H1 (cell line): ENCODE measurements at regions not wholly inside any gene's neighbourhood (a gene's known extent, or its start where the extent isn't known, plus 50 kb on each side); places are given as distances from the start of the nearest gene placed in this dataset.

Source experiments
- CHD1 ChIP-seq: IDR thresholded peaks from 2 replicates; pipeline ENCODE4 v1.6.1; 2012; ENCODE audit warnings: low read depth, low read length, improper control_type of control experiment
- CTCF ChIP-seq, 3 experiments: IDR thresholded peaks; 1 replicate in 2 of 3; 2 replicates in 1 of 3; pipeline versions ENCODE4 v1.5.1 to v1.6.1; 2011; ENCODE audit warnings: low read length in 3 of 3, mild to moderate bottlenecking in 3 of 3, inconsistent platforms in 2 of 3, low read depth in 1 of 3, moderate library complexity in 1 of 3; ENCODE audit not compliant: insufficient read depth in 1 of 3; ENCODE audit errors: control extremely low read depth in 1 of 3

DNA sequence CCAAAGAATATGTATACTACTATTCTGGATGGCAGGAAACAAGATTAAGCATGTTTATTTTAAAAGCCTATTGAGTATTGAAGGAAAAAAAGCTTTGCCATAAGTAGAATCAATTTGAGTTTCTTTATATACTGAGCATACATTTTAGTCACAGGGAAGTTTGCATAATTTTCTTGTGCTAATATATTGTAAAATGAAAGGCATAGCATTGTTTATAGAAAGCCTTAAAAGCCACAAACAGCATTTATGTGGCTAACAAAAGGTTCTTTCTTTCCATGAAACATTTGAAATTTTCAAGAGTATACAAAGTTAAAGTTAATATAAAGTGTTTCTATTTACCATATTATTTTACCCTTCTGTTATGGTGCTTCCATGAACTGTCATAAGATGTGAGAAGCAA lies 1133.8 kb upstream of the PCDH10 start:
- no peak for TF ChIP-seq CHD1
- no peak for TF ChIP-seq CTCF (IDR thresholded peaks at IDR 0.05; ENCODE audit: control extremely low read depth in 1 of 3, insufficient read depth in 1 of 3, low read depth in 1 of 3, low read length in 3 of 3)
